Epithelial cell of proximal tubule (primary cell): ENCODE measurements at regions not wholly inside any gene's neighbourhood (a gene's known extent, or its start where the extent isn't known, plus 50 kb on each side); places are given as distances from the start of the nearest gene placed in this dataset.

Experiments used
- DNase-seq: peaks from one replicate; pipeline ENCODE4 v3.0.0-alpha.2; 2011; ENCODE audit warnings: low read depth
- H3K4me3 ChIP-seq: 2 replicates; pipeline ENCODE4 v1.5.1; 2011; ENCODE audit warnings: low read depth, mild to moderate bottlenecking, low read length
- CTCF ChIP-seq: conservative IDR thresholded peaks from 2 replicates; pipeline ENCODE4 v1.5.1; 2012; ENCODE audit warnings: low read depth, mild to moderate bottlenecking, low read length

DNA sequence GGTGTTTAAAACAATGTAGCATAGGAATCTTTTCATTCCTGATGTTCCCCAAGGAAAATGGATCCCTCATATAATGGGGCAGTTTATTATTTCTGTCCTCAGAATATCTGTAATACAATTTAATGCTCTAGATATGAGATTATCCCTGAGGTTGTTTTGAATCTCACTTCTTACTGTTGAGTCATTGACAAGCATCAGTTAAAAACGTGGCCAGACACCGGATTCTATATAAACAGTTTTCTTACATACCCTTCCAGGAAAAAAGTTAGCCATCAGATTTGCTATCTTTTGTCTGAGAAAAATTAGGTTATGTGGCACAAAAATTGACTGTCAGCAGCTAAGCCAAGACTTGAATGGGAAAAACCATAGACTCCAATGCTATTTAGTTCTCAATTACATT, 539.8 kb upstream of the CELF2 start:
- no peak for TF ChIP-seq CTCF
- DNase-seq = no peak
- no peak overlapping the region for H3K4me3 ChIP-seq

- H3K4me3 ChIP-seq = no peak overlapping the region
- no peak for DNase-seq
- no peak for TF ChIP-seq CTCF
Measured at GRCh38 chr10:10479465-10479864, 538.2 kb upstream of the CELF2 start.

DNA sequence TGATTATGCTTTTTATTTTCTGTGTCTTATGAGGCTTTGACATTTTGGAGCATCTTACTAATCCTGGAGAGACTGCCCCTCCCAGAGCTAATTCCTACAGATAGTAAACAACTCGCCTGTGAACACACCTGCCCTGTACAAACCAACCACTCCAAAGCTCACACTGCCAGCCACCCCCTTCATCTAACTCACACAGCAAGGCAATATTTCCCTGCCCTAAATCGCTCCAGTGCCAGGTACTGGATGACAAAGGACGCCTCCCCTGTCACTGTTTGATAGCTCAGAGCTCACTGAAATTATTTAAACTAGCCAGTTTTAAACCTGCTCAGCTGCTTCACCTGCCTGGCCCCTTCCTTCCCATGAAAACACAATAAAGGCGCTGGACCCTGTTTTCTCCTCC, 535.1 kb upstream of the CELF2 start:
- no peak for TF ChIP-seq CTCF
- no peak for DNase-seq
- no peak overlapping the region for H3K4me3 ChIP-seq

DNA sequence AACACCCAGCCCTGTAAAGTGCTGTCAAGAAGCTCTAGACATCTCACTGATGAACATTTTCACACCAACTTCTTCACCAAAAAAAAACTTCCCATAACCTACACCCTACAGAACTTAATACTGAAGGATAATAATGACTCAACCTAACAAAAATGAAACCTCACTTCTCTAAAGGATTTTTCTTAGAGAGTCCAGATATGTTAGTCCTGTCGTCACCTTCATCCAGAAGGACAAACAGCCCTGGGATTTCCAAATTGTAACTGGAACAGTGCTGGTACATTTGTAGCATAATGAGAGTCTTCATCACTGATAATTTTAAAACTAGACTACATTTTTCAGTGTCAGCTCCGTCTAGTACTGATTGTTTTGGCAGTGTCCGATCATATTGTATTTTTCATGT, 528.6 kb upstream of the CELF2 start:
- TF ChIP-seq CTCF = no peak
- DNase-seq = no peak
- H3K4me3 ChIP-seq = no peak overlapping the region

GRCh38 chr10:10489805-10490571, 527.7 kb upstream of the CELF2 start:
- no peak overlapping the region for H3K4me3 ChIP-seq
- no peak for DNase-seq
- no peak for TF ChIP-seq CTCF

DNA sequence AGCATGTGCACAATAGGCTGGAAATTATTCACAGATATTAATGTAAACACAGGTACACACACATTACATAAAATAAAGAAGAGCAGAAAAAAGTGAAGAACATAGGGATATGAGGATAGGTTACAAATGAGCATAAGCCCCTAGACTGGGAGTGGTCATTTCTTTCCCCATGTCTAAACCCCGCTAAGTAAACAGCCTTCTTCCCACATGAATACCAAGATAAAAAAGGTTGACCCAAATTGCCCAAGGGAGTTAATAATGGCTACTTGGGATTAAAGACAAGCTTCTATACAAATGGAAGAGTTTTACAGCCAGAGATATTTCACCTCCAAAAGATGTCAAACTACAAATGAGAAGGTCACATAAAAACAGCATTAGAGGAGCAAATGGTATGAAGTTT, 527.1 kb upstream of the CELF2 start:
- TF ChIP-seq CTCF = no peak
- DNase-seq = no peak

GRCh38 chr10:10492420-10492819, 525.3 kb upstream of the CELF2 start:
- no peak for TF ChIP-seq CTCF
- DNase-seq = no peak
- H3K4me3 ChIP-seq = no peak overlapping the region

More for the DNA sequence above, 527.1 kb upstream of the CELF2 start:
- H3K4me3 ChIP-seq = no peak overlapping the region
